IgD-negative memory B cell (primary cell): ENCODE measurements at regions not wholly inside any gene's neighbourhood (a gene's known extent, or its start where the extent isn't known, plus 50 kb on each side); places are given as distances from the start of the nearest gene placed in this dataset.
"Not testable (repeated sequence)": the region's sequence is repeated elsewhere in the genome, so short reads cannot be mapped to it uniquely, and the experiment has no call there.

Source experiments
- H3K27ac Mint-ChIP-seq, 3 donors: one replicate each; pipeline ENCODE4 v1.8.0; 2020 to 2022; ENCODE audit warnings: mild to moderate bottlenecking in 3 of 3, mixed read lengths in 3 of 3, moderate library complexity in 1 of 3
- H3K27me3 Mint-ChIP-seq: one replicate; pipeline ENCODE4 v1.8.0; 2021; ENCODE audit warnings: mixed read lengths
- H3K36me3 Mint-ChIP-seq: one replicate; pipeline ENCODE4 v1.8.0; 2020; ENCODE audit warnings: mild to moderate bottlenecking, mixed read lengths
- H3K4me1 Mint-ChIP-seq, 3 donors: one replicate each; pipeline ENCODE4 v1.8.0; 2020 to 2022; ENCODE audit warnings: mixed read lengths in 3 of 3, mild to moderate bottlenecking in 1 of 3
- H3K4me3 Mint-ChIP-seq, 4 donors: one replicate each; pipeline ENCODE4 v1.8.0; 2020 to 2022; ENCODE audit warnings: mild to moderate bottlenecking in 4 of 4, mixed read lengths in 4 of 4, moderate library complexity in 3 of 4
- H3K9me3 Mint-ChIP-seq, 3 donors: one replicate each; pipeline ENCODE4 v1.8.0; 2020 to 2021; ENCODE audit warnings: mixed read lengths in 3 of 3, mild to moderate bottlenecking in 1 of 3

DNA sequence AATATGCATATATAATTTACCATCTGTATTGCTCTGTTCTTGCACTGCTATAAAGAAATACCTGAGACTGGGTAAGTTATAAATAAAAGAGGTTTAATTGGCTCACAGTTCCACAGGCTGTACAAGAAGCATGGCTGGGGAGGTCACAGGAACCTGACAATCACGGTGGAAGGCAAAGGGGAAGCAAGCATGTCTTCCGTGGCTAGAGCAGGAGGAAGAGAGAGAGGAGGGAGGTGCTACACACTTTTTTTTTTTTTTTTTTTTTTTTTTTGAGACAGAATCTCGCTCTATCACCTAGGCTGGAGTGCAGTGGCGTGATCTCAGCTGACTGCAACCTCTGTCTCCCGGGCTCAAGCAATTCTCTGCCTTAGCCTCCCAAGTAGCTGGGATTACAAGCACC, 150.9 kb upstream of the DTNBP1 start:
- H3K9me3 Mint-ChIP-seq, H3K27me3 Mint-ChIP-seq, H3K36me3 Mint-ChIP-seq: not testable (repeated sequence)
- peaks cover 1 to 12% (median 2%) of the 10 kb centered on the region in 3 donors for H3K4me1 Mint-ChIP-seq
- H3K4me3 Mint-ChIP-seq = peak overlapping the region in 2 of 4 donors; percentile 3 to 86
- peak overlapping the region in 1 of 3 donors; percentile 3 for H3K27ac Mint-ChIP-seq

DNA sequence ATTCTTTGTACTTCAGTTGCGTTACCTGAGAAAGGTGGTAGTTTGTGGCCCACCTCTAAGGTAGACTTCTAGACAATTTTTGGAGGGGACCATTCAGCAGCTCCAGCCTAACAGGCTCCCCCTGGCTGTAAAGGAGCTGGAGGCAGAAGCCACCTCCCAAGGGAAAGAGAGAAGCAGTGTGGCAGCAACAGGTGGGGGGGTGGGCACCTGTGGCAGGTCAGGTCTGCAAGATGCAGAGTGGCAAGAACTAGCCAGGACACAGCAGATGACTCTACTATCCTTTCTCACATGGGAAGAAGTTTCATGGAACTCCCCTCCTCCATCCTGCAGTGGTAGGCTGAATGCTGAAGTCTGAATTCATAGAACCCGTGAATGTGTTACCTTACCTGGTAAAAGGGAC, 148.3 kb upstream of the DTNBP1 start:
- Mint-ChIP-seq H3K4me1 (peaks cover 1 to 12% (median 2%) of the 10 kb centered on the region in 3 donors), H3K27me3 (peaks cover 5% of the 10 kb centered on the region), H3K4me3 (no peak overlapping the region), H3K27ac (no peak overlapping the region), H3K36me3 (peaks cover 2% of the 10 kb centered on the region), H3K9me3 (peaks cover 0 to 6% (median 0%) of the 10 kb centered on the region in 3 donors)

DNA sequence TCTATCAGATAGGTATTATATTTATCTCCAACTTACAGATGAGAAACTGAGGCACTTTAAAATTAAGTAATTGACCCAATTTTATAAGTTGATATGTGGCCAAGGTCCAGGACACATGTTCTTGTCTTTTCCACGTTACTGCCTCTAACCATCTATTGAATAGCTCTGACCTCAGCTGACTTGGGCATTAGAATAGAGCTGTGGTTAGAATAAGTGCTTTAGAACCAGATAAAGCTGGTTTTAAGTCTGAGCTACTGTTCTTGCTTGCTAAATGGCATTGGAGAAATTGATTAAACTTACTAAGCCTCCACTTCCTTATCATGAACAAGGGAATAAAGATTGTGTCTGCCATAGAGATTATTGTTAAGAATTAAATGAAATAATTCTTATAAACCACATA, 147.8 kb upstream of the DTNBP1 start:
- Mint-ChIP-seq H3K27me3 (peaks cover 5% of the 10 kb centered on the region), H3K36me3 (peaks cover 2% of the 10 kb centered on the region), H3K27ac (no peak overlapping the region), H3K9me3 (peaks cover 0 to 6% (median 0%) of the 10 kb centered on the region in 3 donors), H3K4me1 (peaks cover 1 to 12% (median 2%) of the 10 kb centered on the region in 3 donors), H3K4me3 (no peak overlapping the region)

DNA sequence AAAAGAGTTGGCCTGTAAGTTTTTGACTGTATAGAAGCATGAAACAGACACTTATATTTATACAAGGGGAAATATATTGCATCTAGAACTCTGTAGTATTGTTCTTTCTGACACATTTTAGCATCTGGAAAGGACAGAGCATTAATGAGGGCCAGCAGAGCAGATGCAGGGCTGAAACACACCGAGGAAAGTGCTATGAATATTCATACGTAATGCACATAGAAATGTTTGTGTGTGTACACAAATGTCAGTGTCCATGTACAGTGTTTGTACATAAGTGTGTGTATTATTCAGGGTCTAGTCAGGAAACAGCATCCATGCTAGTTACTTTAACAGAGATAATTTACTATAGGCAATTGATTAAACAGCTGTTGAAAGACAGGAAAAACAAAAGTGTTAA, 146.5 kb upstream of the DTNBP1 start:
- peaks cover 2% of the 10 kb centered on the region for H3K36me3 Mint-ChIP-seq
- peaks cover 0 to 8% (median 0%) of the 10 kb centered on the region in 3 donors for H3K9me3 Mint-ChIP-seq
- peak overlapping the region in 1 of 3 donors; percentile 76 for H3K27ac Mint-ChIP-seq
- no peak overlapping the region for H3K4me3 Mint-ChIP-seq
- peaks cover 2 to 6% (median 2%) of the 10 kb centered on the region in 3 donors for H3K4me1 Mint-ChIP-seq
- H3K27me3 Mint-ChIP-seq = peaks cover 5% of the 10 kb centered on the region

DNA sequence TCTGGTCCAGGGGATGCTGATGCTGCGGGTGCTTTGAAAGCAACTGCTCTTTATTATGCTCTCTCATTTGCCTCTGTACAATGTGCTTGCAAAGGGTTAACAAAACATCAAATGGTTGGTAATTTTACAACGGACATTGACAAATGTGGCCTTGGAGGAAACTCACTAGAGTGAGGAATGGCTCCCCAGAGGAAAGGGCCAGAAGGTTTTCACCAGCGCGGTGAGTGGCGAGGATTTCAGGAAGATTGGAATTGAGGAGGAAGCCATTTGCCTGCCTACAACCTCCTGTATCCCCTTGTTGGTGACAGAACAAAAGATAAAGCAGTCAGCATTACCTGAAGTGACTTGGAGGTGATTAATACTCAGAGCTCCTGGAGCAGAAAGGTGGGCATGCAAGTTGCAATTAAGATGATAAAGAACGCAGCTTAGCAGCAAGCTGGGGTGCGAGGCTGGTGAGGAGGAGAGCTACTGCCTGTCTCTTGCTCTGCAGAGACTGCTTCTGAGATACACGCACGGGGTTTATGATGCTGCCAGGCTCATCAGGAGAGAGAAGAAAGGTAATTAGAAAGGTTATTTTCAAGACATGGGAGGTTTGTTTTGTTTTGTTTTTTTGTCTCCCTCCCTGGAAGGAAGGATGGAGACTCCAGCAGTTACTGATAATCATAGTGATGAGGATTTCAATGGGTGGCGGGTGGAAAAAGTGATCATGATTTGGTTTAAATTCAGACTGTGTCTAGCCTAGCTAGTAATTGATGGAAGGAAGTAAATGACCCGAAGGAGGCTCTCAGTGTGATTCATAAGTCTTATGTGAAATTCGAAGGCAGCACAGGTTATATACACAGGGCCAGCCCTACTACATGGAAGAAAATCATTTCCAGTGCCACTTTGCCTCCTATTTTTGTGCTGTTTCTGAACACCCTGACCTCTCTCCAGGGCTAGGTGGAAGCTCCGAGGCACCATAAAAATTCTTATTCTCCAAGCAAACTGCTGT, 141.6 kb upstream of the DTNBP1 start:
- Mint-ChIP-seq H3K27ac (no peak overlapping the region), H3K4me1 (peaks cover 0 to 2% (median 0%) of the 10 kb centered on the region in 3 donors), H3K27me3 (peaks cover 4% of the 10 kb centered on the region), H3K36me3 (no peaks in the 10 kb centered on the region), H3K4me3 (no peak overlapping the region), H3K9me3 (peaks cover 0 to 4% (median 0%) of the 10 kb centered on the region in 3 donors)

DNA sequence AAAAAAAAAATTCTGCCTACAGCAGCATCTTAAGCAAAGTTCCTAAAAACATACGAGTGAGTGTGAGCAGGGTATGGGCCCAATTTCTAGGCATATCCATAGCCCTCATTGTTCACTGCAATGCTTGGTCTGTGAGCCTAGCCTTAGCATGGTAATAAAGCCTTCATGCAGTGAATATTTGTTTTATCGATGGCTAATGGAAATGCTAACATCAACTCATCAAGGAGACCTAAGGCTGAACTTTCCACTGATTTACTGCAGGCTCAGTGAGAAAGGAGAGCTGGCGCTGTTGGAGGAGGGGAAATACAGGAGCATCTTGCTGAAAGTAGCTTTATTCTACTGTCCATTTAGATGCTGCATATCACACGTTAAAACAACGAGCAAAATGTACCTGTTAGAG, 139.6 kb upstream of the DTNBP1 start:
- no peak overlapping the region for H3K27ac Mint-ChIP-seq
- no peaks in the 10 kb centered on the region for H3K36me3 Mint-ChIP-seq
- H3K4me1 Mint-ChIP-seq = peaks cover 0 to 2% (median 0%) of the 10 kb centered on the region in 3 donors
- peaks cover 2 to 12% (median 8%) of the 10 kb centered on the region in 3 donors for H3K9me3 Mint-ChIP-seq
- H3K27me3 Mint-ChIP-seq = no peaks in the 10 kb centered on the region
- H3K4me3 Mint-ChIP-seq = no peak overlapping the region

DNA sequence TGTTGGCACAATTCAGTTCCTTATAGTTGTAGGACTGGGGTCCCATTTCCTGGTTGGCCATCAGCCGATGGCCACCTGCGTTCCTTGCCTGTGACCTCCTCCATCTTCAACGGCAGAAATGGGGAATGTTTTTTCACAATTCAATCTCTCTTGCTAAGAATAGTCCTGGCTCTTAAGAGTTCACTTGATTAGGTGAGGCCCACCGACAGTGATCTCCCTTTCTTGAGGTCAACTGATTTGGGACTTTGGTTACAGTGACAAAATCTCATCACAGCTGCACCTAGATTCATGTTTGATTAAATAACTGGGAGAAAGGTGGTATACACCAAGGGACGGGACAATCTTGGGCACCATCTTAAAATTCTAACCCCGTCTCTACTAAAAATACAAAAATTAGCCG, 139.1 kb upstream of the DTNBP1 start:
- Mint-ChIP-seq H3K9me3 (peaks cover 7 to 18% (median 13%) of the 10 kb centered on the region in 3 donors), H3K4me3 (no peak overlapping the region), H3K4me1 (peaks cover 0 to 2% (median 0%) of the 10 kb centered on the region in 3 donors), H3K27me3 (no peaks in the 10 kb centered on the region), H3K36me3 (no peaks in the 10 kb centered on the region), H3K27ac (no peak overlapping the region)

DNA sequence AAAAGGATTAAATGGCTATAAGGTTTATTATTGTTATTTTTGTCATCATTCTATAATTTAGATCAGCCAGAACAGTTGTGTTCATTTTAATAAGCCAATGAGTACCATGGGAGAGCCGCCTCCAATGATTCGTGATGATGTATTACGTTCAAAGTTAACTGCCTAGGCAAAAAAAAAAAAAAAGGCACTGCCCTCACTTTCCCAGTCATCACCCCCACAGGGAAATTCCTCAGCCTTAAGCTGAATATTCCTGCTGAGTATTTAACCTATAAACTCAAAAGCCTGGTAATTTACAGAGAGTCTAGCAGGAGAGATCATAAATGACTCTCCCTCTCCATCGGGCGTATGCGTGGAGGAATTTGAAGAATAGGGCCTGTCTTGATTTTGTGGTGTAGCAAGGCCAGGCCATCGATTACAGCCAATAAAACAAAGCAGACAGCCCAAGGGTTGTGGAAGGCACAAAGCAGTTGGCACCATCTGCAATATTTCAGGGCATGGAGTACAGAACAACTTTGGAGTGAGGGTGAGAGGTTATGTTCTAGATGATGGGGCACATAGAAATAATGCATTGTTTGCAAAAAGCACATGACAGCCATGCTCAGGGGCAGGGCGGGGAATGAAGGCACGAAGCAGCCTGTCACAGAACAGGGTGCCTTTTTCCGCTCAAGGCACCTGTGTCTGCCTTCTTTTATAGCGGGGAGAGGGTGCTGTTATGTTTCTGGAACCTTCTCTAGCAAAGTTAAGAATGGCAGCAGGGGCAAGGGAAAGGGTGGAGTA, 138.2 kb upstream of the DTNBP1 start:
- H3K27me3 Mint-ChIP-seq = no peaks in the 10 kb centered on the region
- H3K36me3 Mint-ChIP-seq = no peaks in the 10 kb centered on the region
- H3K4me1 Mint-ChIP-seq = peaks cover 0 to 2% (median 1%) of the 10 kb centered on the region in 3 donors
- H3K27ac Mint-ChIP-seq = no peak overlapping the region
- peaks cover 10 to 22% (median 16%) of the 10 kb centered on the region in 3 donors for H3K9me3 Mint-ChIP-seq
- no peak overlapping the region for H3K4me3 Mint-ChIP-seq

DNA sequence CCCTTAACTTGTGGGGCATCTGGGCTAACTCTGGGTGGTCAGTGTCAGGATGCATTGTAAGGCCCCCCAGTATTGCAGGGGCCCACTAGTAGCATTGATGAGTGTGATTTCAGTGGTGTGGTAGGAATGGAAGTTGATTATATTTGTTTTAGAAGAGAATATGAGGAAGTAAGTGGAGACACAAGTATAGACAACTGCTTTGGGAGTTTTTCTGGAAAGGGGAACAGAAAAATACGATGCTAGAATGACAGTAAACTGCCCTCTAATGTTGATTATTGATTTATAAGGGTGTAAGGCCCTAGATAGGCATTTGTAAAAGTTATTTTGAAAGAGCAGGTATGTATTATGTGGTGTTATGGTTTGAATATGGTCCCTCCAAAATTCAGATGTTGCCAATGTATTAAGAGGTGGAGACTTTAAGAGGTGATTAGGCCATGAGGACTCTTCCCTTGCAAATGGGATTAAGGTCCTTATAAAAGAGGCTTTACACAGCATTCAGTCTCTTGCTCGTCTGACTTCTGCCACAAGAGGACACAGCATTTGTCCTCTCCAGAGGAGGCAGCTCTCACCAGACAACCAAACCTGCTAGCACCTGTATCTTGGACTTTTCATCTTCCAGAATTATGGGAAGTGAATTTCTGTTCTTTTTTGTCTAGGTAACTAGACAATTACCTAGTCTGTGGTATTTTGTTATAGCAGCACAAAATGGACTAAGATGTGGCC, 135.9 kb upstream of the DTNBP1 start:
- H3K4me1 Mint-ChIP-seq = peaks cover 0 to 5% (median 0%) of the 10 kb centered on the region in 3 donors
- H3K27me3 Mint-ChIP-seq = peaks cover 3% of the 10 kb centered on the region
- H3K4me3 Mint-ChIP-seq = no peak overlapping the region
- no peaks in the 10 kb centered on the region for H3K36me3 Mint-ChIP-seq
- no peak overlapping the region for H3K27ac Mint-ChIP-seq
- H3K9me3 Mint-ChIP-seq = peaks cover 10 to 22% (median 18%) of the 10 kb centered on the region in 3 donors

DNA sequence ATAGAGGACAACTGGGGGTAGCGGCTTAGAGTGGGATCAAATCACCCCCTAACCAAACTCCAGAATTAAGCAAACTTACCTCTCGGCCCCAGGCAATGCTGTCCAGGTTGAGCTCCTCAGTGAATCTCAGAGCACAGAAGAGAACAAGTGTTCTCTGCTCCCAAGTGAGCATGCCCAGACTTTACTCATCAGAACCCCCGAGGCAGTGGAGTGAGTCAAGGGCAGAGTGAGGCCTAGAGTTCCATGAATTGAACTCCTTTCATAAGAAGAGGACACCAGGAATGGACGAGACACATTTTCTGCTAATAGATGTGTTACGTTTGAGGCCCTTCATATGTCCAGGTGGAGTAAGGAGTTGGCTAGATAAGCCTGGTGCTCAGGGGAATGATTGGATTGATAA, 134.0 kb upstream of the DTNBP1 start:
- H3K4me3 Mint-ChIP-seq = no peak overlapping the region
- peak overlapping the region in 1 of 3 donors; percentile 0 for H3K27ac Mint-ChIP-seq
- peaks cover 0 to 5% (median 0%) of the 10 kb centered on the region in 3 donors for H3K4me1 Mint-ChIP-seq
- peaks cover 10 to 22% (median 18%) of the 10 kb centered on the region in 3 donors for H3K9me3 Mint-ChIP-seq
- H3K36me3 Mint-ChIP-seq = no peaks in the 10 kb centered on the region
- peaks cover 3% of the 10 kb centered on the region for H3K27me3 Mint-ChIP-seq

DNA sequence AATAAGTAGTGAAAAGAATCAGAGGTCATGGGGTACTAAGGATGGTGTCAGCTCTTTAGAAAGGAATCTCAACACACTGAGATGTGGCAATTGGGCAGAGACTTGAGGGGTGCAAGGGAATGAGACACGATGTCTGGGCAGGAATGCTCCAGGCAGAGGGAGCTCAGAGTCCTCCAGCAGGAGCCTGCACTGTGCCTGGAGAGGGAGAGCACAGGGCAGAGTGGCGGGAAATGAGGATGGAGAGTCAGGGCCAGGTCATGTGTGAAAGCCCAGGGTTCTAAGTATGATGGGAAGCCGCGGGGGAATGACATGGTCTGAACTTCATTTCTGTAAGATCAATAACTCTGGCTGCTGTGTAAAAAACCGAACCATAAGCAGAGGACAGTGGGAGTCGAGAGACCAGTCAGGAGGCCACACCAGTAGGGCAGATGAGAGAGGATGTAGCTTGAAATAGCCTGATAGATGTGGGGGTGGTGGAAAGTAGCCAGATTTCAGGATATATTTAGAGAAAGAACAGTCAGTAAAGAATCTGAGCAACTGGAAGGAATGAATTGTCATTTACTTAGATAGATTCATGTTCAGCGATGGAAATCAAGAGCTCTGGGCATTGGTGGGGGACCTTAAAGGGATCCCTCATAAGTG, 133.4 kb upstream of the DTNBP1 start:
- H3K27me3 Mint-ChIP-seq = peaks cover 3% of the 10 kb centered on the region
- peaks cover 0 to 5% (median 0%) of the 10 kb centered on the region in 3 donors for H3K4me1 Mint-ChIP-seq
- H3K27ac Mint-ChIP-seq = no peak overlapping the region
- no peak overlapping the region for H3K4me3 Mint-ChIP-seq
- H3K9me3 Mint-ChIP-seq = peaks cover 10 to 22% (median 18%) of the 10 kb centered on the region in 3 donors
- H3K36me3 Mint-ChIP-seq = no peaks in the 10 kb centered on the region

DNA sequence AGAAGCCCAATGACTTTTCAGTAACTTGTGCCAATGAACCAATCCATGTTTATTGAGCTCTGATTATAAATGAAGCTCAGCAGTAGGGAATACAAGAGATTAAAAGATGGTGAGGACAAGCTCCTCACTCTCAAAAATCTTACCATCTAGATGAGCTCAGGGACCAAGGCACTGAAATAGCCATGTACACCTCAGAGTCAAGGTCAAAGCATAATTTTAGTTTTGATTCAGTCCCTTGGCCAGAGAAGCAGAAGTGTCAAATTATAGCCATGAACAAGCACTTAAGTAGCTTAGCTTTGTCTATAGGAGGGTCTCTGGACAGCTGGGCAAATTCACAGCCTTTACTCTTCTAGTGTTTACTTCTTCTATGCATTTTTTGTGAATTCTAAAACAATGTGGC, 131.0 kb upstream of the DTNBP1 start:
- H3K36me3 Mint-ChIP-seq = no peaks in the 10 kb centered on the region
- H3K4me1 Mint-ChIP-seq = peaks cover 0 to 5% (median 0%) of the 10 kb centered on the region in 3 donors
- H3K27ac Mint-ChIP-seq = no peak overlapping the region
- H3K4me3 Mint-ChIP-seq = no peak overlapping the region
- peaks cover 3% of the 10 kb centered on the region for H3K27me3 Mint-ChIP-seq
- peaks cover 10 to 22% (median 18%) of the 10 kb centered on the region in 3 donors for H3K9me3 Mint-ChIP-seq

DNA sequence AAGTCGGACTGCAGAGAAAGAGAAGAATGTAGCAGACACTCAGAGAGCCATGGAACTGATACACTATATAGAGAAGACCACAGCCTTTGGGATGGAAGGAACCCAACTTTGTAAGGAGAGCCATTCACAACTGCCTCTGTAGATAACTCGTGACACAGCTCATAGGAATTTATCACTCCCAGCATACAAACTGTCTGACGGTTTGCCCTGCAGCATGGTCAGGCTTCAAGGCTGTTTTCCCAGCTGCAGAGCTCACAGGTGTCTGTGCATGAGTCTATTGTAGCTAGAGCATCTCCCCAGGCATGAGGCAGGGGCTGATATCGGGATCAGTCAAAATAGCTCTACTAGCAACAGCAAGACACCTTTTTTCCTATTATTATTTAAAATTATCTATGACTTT, 130.5 kb upstream of the DTNBP1 start:
- peaks cover 3% of the 10 kb centered on the region for H3K27me3 Mint-ChIP-seq

DNA sequence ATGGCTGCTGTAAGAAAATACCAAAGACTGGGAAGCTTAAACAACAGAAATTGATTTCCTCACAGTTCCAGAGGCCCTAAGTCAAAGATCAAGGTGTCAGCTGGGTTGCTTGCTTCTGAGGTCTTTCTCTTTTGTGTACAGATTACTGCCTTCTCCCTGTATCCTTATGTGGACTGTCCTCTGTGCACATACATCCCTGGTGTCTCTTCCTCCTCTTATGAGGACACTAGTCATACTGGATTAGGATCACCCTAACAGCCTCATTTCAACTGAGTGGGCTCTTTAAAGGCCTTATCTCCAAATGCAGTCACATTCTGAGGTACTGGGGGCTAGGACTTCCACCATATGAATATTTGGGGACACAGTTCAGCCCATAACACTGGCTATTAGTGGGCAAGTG, 130.0 kb upstream of the DTNBP1 start:
- no peak overlapping the region for H3K4me3 Mint-ChIP-seq
- H3K9me3 Mint-ChIP-seq = peaks cover 8 to 14% (median 10%) of the 10 kb centered on the region in 3 donors
- no peak overlapping the region for H3K27ac Mint-ChIP-seq
- no peaks in the 10 kb centered on the region for H3K36me3 Mint-ChIP-seq
- H3K4me1 Mint-ChIP-seq = peaks cover 0 to 5% (median 0%) of the 10 kb centered on the region in 3 donors
- peaks cover 3% of the 10 kb centered on the region for H3K27me3 Mint-ChIP-seq

More for the DNA sequence above, 130.5 kb upstream of the DTNBP1 start:
- H3K4me3 Mint-ChIP-seq = no peak overlapping the region
- no peak overlapping the region for H3K27ac Mint-ChIP-seq
- H3K4me1 Mint-ChIP-seq = peaks cover 0 to 5% (median 0%) of the 10 kb centered on the region in 3 donors
- H3K9me3 Mint-ChIP-seq = peaks cover 8 to 17% (median 14%) of the 10 kb centered on the region in 3 donors
- no peaks in the 10 kb centered on the region for H3K36me3 Mint-ChIP-seq
